WI38 (cell line): ENCODE measurements at regions not wholly inside any gene's neighbourhood (a gene's known extent, or its start where the extent isn't known, plus 50 kb on each side); places are given as distances from the start of the nearest gene placed in this dataset.

Source experiments
- H3K4me3 ChIP-seq: 2 replicates; pipeline ENCODE4 v1.5.1; 2011; ENCODE audit warnings: low read depth, mild to moderate bottlenecking, control low read depth, low read length
- TF ChIP-seq, protein P1 (sequence below): IDR thresholded peaks from 2 replicates; pipeline ENCODE4 v1.5.1; 2012; ENCODE audit warnings: low read depth, mild to moderate bottlenecking, control low read depth, low read length

DNA sequence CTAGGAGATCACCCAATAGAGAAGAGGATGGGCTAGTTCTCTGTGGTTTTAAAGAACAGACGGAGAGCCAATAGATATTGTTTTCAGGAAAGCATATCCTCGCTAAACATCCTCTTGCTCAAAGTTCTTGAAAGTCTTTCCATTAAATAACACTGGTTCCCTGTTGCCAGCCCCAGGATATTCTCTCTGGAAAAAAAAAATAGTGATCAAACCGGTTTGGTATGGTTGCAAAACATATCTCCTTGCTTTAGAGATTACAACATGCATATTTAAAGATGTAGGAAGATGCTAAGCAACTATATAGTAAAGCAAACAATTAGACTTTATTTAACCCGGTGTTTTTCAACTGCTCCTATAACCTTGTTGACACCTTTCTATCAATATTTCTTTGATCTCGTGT lies 211.4 kb downstream of the CMPK2 start:
- no peak overlapping the region for H3K4me3 ChIP-seq
- TF ChIP-seq, protein P1, sequence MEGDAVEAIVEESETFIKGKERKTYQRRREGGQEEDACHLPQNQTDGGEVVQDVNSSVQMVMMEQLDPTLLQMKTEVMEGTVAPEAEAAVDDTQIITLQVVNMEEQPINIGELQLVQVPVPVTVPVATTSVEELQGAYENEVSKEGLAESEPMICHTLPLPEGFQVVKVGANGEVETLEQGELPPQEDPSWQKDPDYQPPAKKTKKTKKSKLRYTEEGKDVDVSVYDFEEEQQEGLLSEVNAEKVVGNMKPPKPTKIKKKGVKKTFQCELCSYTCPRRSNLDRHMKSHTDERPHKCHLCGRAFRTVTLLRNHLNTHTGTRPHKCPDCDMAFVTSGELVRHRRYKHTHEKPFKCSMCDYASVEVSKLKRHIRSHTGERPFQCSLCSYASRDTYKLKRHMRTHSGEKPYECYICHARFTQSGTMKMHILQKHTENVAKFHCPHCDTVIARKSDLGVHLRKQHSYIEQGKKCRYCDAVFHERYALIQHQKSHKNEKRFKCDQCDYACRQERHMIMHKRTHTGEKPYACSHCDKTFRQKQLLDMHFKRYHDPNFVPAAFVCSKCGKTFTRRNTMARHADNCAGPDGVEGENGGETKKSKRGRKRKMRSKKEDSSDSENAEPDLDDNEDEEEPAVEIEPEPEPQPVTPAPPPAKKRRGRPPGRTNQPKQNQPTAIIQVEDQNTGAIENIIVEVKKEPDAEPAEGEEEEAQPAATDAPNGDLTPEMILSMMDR: no peak

DNA sequence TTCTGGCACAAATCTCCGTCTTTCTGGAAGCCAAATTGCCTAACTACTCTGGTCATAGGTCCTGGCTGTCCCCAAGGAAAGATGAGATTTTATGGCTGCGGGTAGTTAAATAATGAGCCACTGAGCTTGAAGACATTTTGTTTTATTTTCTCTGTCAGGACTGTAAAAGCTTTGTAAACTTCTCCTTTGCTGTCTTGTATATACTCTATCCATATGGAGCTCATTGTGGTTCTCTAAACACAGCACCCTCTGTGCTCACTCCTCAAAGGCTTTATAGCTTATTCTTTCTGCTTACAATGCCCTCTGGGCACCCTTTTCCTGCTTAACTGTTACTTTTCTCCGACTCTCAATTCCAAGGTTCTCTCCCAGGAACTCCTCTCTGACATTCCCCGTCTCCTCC lies 209.1 kb downstream of the CMPK2 start:
- TF ChIP-seq, protein P1: no peak
- H3K4me3 ChIP-seq: no peak overlapping the region

DNA sequence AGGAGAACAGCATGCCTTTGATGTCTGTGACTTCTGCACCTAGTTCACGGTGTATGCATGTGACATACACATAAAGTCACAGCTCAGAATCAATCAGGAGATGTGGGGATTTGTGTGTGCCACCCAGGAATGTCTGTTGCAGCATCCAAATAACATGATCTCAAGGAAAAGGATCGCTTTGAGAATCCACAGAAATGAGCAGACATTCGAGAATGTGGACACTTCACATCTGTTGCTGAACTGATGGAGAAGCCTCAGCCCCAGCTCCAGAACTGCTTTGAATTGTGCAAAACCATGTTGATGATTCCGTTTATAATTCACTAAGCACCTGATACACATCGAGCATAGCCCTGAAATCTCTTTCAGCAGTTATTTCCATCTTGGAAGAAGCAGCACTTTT lies 208.6 kb downstream of the CMPK2 start:
- TF ChIP-seq, protein P1: no peak
- H3K4me3 ChIP-seq: no peak overlapping the region

DNA sequence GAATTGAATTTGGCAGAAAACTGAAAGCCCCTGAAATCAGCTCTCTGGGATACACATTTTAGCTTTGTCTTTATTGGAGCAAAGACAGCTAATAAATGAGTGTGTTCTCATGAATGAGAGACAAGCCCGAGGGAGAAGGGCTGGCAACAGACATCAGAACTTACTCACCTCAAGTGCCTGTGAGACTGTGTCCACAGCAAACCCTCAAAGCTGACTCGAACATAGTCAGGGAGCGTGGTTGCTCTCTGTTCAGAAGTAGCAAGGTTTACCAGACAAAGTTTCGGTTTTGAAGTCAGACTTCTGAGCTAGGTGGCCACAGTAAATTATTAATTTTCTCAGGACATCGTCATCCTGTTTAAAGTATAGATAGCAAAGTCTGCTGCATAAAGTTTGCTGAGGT lies 207.9 kb downstream of the CMPK2 start:
- TF ChIP-seq, protein P1: no peak
- H3K4me3 ChIP-seq: no peak overlapping the region

DNA sequence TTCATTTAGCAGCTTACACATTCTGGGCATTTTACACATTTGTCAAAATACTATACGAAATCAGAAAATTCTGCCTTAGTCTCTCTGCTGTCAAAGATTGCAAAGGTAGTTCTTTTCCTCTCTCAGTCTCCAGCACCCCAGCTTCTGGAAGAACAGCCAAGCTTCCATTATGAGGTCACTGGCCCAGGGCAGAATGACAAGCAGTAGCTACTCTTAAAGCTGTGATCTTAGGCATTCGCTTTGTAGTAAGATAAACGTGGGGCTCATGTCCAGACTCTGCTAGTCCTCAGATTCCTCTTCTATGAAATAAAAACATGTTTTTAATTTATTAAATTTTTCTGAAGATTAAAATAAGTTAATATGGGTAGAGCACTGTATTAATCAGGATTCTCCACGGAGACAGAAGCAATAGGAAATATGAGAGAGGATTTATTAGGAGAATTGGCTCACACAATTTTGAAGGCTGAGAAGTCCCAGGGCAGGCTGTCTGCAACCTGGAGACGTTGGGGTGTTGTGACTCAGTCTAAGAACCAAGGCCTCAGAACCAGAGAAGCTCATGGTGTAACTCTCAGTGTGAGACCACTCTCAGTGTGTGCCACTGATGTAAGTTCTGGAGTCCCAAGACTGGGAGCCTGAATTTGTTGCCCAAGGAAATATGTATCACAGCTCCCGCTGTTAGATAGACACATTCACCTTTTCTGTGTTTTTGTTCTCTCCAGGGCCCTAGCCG lies 201.2 kb downstream of the CMPK2 start:
- no peak overlapping the region for H3K4me3 ChIP-seq
- TF ChIP-seq, protein P1: no peak

DNA sequence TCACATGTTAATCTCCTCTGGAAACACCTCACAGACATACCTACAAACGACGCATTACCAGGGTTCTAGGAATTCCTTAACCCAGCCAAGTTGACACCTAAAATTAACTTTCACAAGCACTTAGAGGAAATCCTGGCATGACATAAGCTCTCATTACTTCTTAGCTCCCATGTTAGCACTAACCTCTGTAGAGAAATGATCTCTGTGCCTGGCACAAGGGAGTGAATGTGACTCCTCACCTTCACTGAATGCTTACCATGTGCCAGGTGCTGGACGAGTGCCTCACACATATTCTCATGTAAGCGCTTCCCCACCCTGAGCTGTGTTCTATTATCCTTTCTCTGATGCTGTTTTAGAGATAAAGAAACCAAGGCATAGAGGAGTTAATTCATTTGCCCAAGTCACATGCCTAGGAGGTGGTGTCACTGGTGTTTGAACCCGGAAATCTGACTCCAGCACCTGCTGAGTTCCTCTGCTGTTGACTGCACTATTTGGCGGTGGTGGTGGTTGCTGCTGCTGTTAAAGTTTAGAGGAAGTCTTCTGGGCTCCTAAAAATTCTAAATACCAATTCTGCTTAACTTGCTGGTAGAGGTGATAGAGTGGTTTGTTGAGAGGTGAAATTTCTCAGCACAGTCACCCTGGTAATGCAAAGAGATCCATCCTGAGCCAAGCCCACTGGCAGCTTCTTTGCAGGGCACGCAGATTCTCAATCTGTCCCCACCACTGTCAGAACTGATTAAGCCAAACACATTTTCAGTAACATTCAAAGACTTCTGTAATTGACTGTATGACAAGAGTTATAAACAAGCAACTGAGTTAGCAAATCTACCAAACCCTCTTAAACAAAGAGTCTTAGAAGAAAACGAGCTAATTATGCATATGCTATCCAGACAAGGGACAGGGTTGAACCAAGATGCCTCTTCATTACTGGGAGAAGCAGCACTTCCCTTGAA lies 200.3 kb downstream of the CMPK2 start:
- no peak overlapping the region for H3K4me3 ChIP-seq
- TF ChIP-seq, protein P1: no peak

DNA sequence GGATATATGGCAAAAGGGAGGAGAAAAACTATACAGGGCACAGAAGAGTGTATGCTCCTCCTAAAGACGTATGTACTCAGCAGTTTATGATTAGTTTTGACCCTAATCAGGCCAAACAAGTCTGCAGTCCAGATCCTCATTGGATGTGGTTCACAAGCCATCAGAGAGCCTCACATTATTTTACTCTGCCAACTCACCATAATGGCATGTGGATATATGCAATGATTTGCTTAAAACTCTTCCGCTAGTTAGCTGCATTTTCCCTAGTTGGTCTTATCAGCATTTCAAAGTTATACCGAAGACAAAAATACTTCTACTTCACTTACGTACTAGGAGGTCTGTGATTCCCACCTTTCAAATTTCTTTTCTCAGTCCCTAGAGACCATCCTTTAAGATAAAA lies 198.4 kb downstream of the CMPK2 start:
- TF ChIP-seq, protein P1: no peak
- H3K4me3 ChIP-seq: no peak overlapping the region
